Ecto neural progenitor cell (in vitro differentiated cells): ENCODE measurements at regions not wholly inside any gene's neighbourhood (a gene's known extent, or its start where the extent isn't known, plus 50 kb on each side); places are given as distances from the start of the nearest gene placed in this dataset.

Experiments
- DNase-seq: peaks from one replicate; pipeline ENCODE4 v3.0.0-alpha.2; 2018; ENCODE audit warnings: low spot score

GRCh38 chrX:13147733-13148132 is 103.3 kb upstream of the FAM9C start:
- DNase-seq: no peak

GRCh38 chrX:13147147-13147546 is 102.7 kb upstream of the FAM9C start:
- DNase-seq: no peak

GRCh38 chrX:13144927-13145655 is 100.7 kb upstream of the FAM9C start:
- DNase-seq: no peak

- no peak for DNase-seq
Measured at GRCh38 chrX:13142891-13143290, 98.5 kb upstream of the FAM9C start.

GRCh38 chrX:13140007-13140406 is 95.6 kb upstream of the FAM9C start:
- no peak for DNase-seq

GRCh38 chrX:13131396-13132137 is 87.1 kb upstream of the FAM9C start:
- no peak for DNase-seq

GRCh38 chrX:13130816-13131215 is 86.4 kb upstream of the FAM9C start:
- no peak for DNase-seq

- DNase-seq: no peak
Measured at GRCh38 chrX:13128104-13128503, 83.7 kb upstream of the FAM9C start.

- DNase-seq: no peak
Measured at GRCh38 chrX:13126775-13127174, 82.4 kb upstream of the FAM9C start.

GRCh38 chrX:13125188-13125587 is 80.8 kb upstream of the FAM9C start:
- no peak for DNase-seq

- DNase-seq: no peak
Measured at GRCh38 chrX:13123857-13124345, 79.5 kb upstream of the FAM9C start.

- DNase-seq: no peak
Measured at GRCh38 chrX:13123247-13123856, 78.9 kb upstream of the FAM9C start.

- no peak for DNase-seq
Measured at GRCh38 chrX:13121020-13121555, 76.7 kb upstream of the FAM9C start.

GRCh38 chrX:13120017-13120416 is 75.6 kb upstream of the FAM9C start:
- no peak for DNase-seq

GRCh38 chrX:13119386-13119785 is 75.0 kb upstream of the FAM9C start:
- DNase-seq: no peak

- DNase-seq: no peak
Measured at GRCh38 chrX:13115146-13115855, 70.9 kb upstream of the FAM9C start.

GRCh38 chrX:13112499-13112898 is 68.1 kb upstream of the FAM9C start:
- no peak for DNase-seq

GRCh38 chrX:13110433-13111324 is 66.3 kb upstream of the FAM9C start:
- DNase-seq: no peak

GRCh38 chrX:13109817-13110216 is 65.4 kb upstream of the FAM9C start:
- DNase-seq: no peak

- DNase-seq: no peak
Measured at GRCh38 chrX:13103914-13104274, 59.5 kb upstream of the FAM9C start.
